Lower lobe of right lung (tissue), 2 donors: ENCODE measurements at regions not wholly inside any gene's neighbourhood (a gene's known extent, or its start where the extent isn't known, plus 50 kb on each side); places are given as distances from the start of the nearest gene placed in this dataset.
A peak's percentile ranks its signal among the peaks of the same experiment; 100 is the strongest.
"Not testable (repeated sequence)": the region's sequence is repeated elsewhere in the genome, so short reads cannot be mapped to it uniquely, and the experiment has no call there.

Experiments used
- ATAC-seq, 2 donors: fragments of 200-7000 bp; cut with Tn5 transposase; one replicate each; pipeline ENCODE4 v1.9.1; 2020 to 2022; ENCODE audit warnings: mild to moderate bottlenecking in 2 of 2, moderate library complexity in 2 of 2
- DNase-seq: peaks from one replicate; pipeline ENCODE4 v3.0.0-alpha.2; 2020
- H3K27ac ChIP-seq: fragments of 200-600 bp; one replicate; pipeline ENCODE4 v1.8.0; 2022
- H3K27me3 ChIP-seq: fragments of 200-600 bp; one replicate; pipeline ENCODE4 v1.8.0; 2022; ENCODE audit warnings: low read depth
- H3K36me3 ChIP-seq: fragments of 200-600 bp; one replicate; pipeline ENCODE4 v1.8.0; 2022; ENCODE audit warnings: mild to moderate bottlenecking
- H3K4me1 ChIP-seq: fragments of 200-600 bp; one replicate; pipeline ENCODE4 v1.8.0; 2022
- H3K4me3 ChIP-seq: fragments of 200-600 bp; one replicate; pipeline ENCODE4 v1.8.0; 2022; ENCODE audit warnings: mild to moderate bottlenecking
- H3K9me3 ChIP-seq: fragments of 200-600 bp; one replicate; pipeline ENCODE4 v1.8.0; 2022
- intact Hi-C: fragments of 100-400 bp; cut with DNase I; formaldehyde crosslinking; loops from one replicate; pipeline ENCODE4 v1.11.0; 2022
- TF ChIP-seq, protein P1 (sequence below): fragments of 200-600 bp; IDR thresholded peaks from one replicate; pipeline ENCODE4 v1.8.0; 2022; ENCODE audit warnings: antibody characterized with exemption, mild to moderate bottlenecking
- donor health status: DM: no; HTN: yes; CAD: no; lungs with severe emphysema.

DNA sequence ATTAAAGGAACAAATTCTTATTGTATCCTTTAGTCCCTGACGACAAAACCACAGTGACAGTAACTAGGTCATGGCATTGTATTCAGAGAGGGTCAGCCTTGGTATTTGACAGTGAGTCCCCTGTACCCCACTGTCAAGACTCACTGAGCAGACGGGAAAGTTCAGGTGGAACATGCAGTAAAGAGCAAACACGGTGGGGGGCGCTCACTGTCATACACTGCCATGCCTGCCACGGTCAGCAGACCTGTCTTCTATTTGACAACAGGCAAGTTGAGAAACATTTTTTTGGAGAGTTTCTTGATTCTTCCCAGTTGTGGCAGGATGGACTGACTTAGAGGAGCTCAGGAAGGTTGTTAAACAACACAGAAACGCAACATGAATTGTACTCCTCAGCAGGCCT is 681.6 kb downstream of the KCNJ18 start:
- no peaks in the 10 kb centered on the region for H3K27me3 ChIP-seq
- no peak overlapping the region for H3K4me3 ChIP-seq
- no peaks in the 10 kb centered on the region for H3K9me3 ChIP-seq
- TF ChIP-seq, protein P1, sequence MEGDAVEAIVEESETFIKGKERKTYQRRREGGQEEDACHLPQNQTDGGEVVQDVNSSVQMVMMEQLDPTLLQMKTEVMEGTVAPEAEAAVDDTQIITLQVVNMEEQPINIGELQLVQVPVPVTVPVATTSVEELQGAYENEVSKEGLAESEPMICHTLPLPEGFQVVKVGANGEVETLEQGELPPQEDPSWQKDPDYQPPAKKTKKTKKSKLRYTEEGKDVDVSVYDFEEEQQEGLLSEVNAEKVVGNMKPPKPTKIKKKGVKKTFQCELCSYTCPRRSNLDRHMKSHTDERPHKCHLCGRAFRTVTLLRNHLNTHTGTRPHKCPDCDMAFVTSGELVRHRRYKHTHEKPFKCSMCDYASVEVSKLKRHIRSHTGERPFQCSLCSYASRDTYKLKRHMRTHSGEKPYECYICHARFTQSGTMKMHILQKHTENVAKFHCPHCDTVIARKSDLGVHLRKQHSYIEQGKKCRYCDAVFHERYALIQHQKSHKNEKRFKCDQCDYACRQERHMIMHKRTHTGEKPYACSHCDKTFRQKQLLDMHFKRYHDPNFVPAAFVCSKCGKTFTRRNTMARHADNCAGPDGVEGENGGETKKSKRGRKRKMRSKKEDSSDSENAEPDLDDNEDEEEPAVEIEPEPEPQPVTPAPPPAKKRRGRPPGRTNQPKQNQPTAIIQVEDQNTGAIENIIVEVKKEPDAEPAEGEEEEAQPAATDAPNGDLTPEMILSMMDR: no peak
- no peaks in the 10 kb centered on the region for H3K4me1 ChIP-seq
- DNase-seq: no peak
- no peak overlapping the region for H3K27ac ChIP-seq
- intact Hi-C loops: no loop called here
- ATAC-seq: no peak
- H3K36me3 ChIP-seq: no peaks in the 10 kb centered on the region

DNA sequence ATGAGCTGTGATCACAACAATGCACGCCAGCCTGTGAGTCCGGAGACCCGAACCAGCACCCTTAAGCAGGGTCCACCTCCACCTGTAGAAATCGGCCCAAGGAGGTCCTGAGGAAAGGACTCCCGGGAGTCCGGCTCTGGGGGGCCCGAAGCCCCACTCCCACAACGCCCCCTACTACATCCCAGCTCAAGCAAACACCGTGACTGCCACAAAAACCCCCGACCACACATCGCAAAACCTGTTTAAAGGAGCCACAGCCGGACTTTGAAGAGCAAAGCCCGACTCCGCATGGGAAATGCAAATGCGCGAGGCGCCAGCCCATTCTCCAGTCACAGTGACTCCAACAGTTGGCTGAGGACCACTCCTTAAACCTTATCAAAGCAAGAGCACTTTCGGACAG is 682.4 kb downstream of the KCNJ18 start:
- ATAC-seq: no peak
- no peaks in the 10 kb centered on the region for H3K36me3 ChIP-seq
- TF ChIP-seq, protein P1: no peak

GRCh38 chr17:22376747-22377146 is 684.4 kb downstream of the KCNJ18 start:
- H3K27me3 ChIP-seq, DNase-seq, H3K9me3 ChIP-seq, H3K4me3 ChIP-seq, H3K36me3 ChIP-seq, ATAC-seq, H3K27ac ChIP-seq, intact Hi-C loops, H3K4me1 ChIP-seq: not testable (repeated sequence)

More for the DNA sequence above, 682.4 kb downstream of the KCNJ18 start:
- H3K27ac ChIP-seq: no peak overlapping the region
- no peaks in the 10 kb centered on the region for H3K27me3 ChIP-seq
- no peak overlapping the region for H3K4me3 ChIP-seq
- H3K4me1 ChIP-seq: no peaks in the 10 kb centered on the region
- intact Hi-C loops: no loop called here
- DNase-seq: no peak
- H3K9me3 ChIP-seq: no peaks in the 10 kb centered on the region

DNA sequence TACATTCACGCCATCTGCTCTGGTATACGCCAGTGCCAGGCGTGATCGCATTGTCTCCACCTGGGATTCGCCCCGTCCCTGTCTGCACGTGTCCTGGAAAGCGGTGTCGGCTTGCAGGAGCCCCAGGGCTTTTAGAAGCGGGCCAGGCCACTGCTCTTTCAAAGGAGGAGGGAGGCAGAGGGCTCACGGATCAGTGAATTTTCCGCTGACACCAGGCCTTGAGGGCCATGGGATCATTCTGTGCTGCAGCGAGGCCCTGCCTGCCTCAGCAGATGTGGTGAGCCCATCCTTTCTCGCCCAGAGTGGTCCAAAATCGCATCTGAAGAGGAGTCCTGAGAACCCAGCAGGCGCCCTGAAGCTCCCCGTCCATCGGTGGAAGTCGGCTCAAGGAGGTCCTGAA is 686.4 kb downstream of the KCNJ18 start:
- DNase-seq, intact Hi-C loops, H3K4me3 ChIP-seq, H3K9me3 ChIP-seq, ATAC-seq, H3K27me3 ChIP-seq, H3K36me3 ChIP-seq, H3K4me1 ChIP-seq, H3K27ac ChIP-seq: not testable (repeated sequence)

DNA sequence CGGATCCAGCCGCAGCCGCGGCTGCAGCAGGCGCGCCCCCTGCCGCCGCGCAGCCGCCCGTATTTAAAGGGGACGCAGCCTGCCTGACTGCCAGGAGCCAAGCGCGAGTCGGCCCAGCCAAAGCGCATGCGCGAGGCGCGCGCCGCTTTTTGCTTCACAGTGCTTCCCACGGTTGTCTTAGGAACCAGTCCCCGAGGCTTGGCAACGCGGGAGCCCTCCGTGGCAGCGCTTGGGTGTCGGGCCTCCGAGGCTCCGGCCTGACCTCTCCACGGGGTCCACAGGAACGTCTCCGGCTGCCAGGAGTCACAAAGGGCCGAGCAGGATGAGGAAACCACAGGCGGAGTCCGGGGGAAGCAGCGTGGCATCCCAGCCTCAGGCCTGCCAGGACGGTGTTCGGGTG is 689.3 kb downstream of the KCNJ18 start:
- DNase-seq, H3K9me3 ChIP-seq, H3K27me3 ChIP-seq, H3K4me1 ChIP-seq, ATAC-seq, H3K36me3 ChIP-seq, intact Hi-C loops, H3K27ac ChIP-seq, H3K4me3 ChIP-seq: not testable (repeated sequence)

DNA sequence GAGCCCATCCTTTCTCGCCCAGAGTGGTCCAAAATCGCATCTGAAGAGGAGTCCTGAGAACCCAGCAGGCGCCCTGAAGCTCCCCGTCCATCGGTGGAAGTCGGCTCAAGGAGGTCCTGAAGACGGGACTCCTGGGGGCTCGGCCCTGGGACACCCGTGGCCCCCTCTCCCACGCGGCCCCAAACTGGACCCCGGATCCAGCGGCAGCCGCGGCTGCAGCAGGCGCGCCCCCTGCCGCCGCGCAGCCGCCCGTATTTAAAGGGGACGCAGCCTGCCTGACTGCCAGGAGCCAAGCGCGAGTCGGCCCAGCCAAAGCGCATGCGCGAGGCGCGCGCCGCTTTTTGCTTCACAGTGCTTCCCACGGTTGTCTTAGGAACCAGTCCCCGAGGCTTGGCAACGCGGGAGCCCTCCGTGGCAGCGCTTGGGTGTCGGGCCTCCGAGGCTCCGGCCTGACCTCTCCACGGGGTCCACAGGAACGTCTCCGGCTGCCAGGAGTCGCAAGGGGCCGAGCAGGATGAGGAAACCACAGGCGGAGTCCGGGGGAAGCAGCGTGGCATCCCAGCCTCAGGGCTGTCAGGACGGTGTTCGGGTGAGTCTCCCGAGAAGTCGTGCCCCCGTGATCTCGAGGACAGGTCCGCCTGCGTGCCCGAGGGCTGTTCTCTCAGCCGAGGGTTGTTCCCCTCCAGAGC is 691.6 kb downstream of the KCNJ18 start:
- H3K27me3 ChIP-seq, H3K4me3 ChIP-seq, H3K9me3 ChIP-seq, H3K27ac ChIP-seq, intact Hi-C loops, ATAC-seq, H3K4me1 ChIP-seq, H3K36me3 ChIP-seq: not testable (repeated sequence)
- DNase-seq: peak; percentile 50

GRCh38 chr17:22384461-22384800 is 692.1 kb downstream of the KCNJ18 start:
- intact Hi-C loops, H3K4me3 ChIP-seq, H3K36me3 ChIP-seq, DNase-seq, H3K9me3 ChIP-seq, H3K27ac ChIP-seq, ATAC-seq, H3K4me1 ChIP-seq, H3K27me3 ChIP-seq: not testable (repeated sequence)

GRCh38 chr17:22398446-22398845 is 706.1 kb downstream of the KCNJ18 start:
- intact Hi-C loops, H3K4me1 ChIP-seq, DNase-seq, H3K36me3 ChIP-seq, H3K9me3 ChIP-seq, H3K27ac ChIP-seq, H3K4me3 ChIP-seq, H3K27me3 ChIP-seq, ATAC-seq: not testable (repeated sequence)

DNA sequence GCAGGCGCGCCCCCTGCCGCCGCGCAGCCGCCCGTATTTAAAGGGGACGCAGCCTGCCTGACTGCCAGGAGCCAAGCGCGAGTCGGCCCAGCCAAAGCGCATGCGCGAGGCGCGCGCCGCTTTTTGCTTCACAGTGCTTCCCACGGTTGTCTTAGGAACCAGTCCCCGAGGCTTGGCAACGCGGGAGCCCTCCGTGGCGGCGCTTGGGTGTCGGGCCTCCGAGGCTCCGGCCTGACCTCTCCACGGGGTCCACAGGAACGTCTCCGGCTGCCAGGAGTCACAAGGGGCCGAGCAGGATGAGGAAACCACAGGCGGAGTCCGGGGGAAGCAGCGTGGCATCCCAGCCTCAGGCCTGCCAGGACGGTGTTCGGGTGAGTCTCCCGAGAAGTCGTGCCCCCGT is 706.7 kb downstream of the KCNJ18 start:
- H3K9me3 ChIP-seq, H3K4me3 ChIP-seq, intact Hi-C loops, DNase-seq, ATAC-seq, H3K27ac ChIP-seq, H3K4me1 ChIP-seq, H3K27me3 ChIP-seq, H3K36me3 ChIP-seq: not testable (repeated sequence)

- ATAC-seq, H3K9me3 ChIP-seq, intact Hi-C loops, H3K36me3 ChIP-seq, H3K4me3 ChIP-seq, H3K4me1 ChIP-seq, DNase-seq, H3K27ac ChIP-seq, H3K27me3 ChIP-seq: not testable (repeated sequence)
Observed at GRCh38 chr17:22405080-22405479, 712.8 kb downstream of the KCNJ18 start.
